ENCODE measurements at regions not wholly inside any gene's neighbourhood (a gene's known extent, or its start where the extent isn't known, plus 50 kb on each side); places are given as distances from the start of the nearest gene placed in this dataset.

DNA sequence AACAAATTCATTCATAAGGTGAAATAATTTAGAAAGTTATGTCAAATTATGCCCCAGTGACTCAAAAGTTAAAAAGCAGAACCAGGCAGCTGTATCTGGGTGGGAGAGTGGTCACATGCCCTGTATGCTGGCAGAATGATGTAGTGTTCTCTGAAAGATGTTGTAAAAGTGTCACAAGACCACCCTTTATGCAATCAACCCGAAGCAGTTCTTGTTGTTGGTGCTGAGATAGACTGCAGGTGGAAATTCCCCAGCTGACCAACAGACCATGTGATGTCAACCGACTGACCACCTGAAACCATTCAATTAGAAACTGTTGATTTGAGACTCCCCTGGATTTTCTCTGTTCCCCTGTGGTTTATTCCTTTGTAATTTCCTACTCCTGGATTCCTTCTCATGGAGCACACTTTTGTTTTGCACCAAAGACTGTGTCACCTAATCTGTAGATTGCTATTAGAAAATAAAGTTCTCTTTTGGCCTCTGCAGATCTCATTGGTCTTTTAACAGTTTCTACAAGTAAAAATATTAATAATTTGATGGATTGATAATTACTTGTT, 1341.3 kb upstream of the LRRTM1 start:
- no peak overlapping the region for H2AFZ ChIP-seq (ENCODE audit: low read length)
- ChIA-PET CTCF (no interaction called here), POLR2A (ENCODE audit: unreplicated experiment) (no interaction called here)
- no peak overlapping the region for H3K4me2 ChIP-seq (ENCODE audit: low read length)
- no peaks in the 10 kb centered on the region for H4K20me1 ChIP-seq (ENCODE audit: low read length)
- no peak overlapping the region for H3K4me3 ChIP-seq (ENCODE audit: low read length)
- H3K4me1 ChIP-seq (ENCODE audit: insufficient read depth, low read length), result peaks cover 41% of the 10 kb centered on the region
- H3K79me2 ChIP-seq (ENCODE audit: low read length), result no peaks in the 10 kb centered on the region
- no peaks in the 10 kb centered on the region for H3K27me3 ChIP-seq (ENCODE audit: low read length)
- H3K9me2 ChIP-seq (replicated peaks; ENCODE audit: low read length), result no peaks in the 10 kb centered on the region
- no TSS peak for BruUV-seq (replicated peaks)
- 0 out of 2 replicates have a peak overlapping the region, but pooled peaks have one; percentile 70 for H3K27ac ChIP-seq (ENCODE audit: low read length)
- H3K9me3 ChIP-seq (ENCODE audit: low read length), result no peaks in the 10 kb centered on the region
- ATAC-seq (no peak), DNase-seq (no peak)
- no peak overlapping the region for H3K9ac ChIP-seq (ENCODE audit: low read length)
- H3K36me3 ChIP-seq (ENCODE audit: low read depth, low read length), result 0 out of 2 replicates have a peak, but pooled peaks cover 3% of the 10 kb centered on the region
- H3F3A ChIP-seq (ENCODE audit: low read length, unreplicated experiment), result no peaks in the 10 kb centered on the region
- intact Hi-C loops (cut with micrococcal nuclease), result no loop called here
- TF ChIP-seq EZH2phosphoT487 (IDR thresholded peaks at IDR 0.05; ENCODE audit: borderline replicate concordance, low read length) (no peak), EZH2 (IDR thresholded peaks at IDR 0.05; ENCODE audit: low read length, unreplicated experiment) (no peak)
- TF ChIP-seq, protein P1, sequence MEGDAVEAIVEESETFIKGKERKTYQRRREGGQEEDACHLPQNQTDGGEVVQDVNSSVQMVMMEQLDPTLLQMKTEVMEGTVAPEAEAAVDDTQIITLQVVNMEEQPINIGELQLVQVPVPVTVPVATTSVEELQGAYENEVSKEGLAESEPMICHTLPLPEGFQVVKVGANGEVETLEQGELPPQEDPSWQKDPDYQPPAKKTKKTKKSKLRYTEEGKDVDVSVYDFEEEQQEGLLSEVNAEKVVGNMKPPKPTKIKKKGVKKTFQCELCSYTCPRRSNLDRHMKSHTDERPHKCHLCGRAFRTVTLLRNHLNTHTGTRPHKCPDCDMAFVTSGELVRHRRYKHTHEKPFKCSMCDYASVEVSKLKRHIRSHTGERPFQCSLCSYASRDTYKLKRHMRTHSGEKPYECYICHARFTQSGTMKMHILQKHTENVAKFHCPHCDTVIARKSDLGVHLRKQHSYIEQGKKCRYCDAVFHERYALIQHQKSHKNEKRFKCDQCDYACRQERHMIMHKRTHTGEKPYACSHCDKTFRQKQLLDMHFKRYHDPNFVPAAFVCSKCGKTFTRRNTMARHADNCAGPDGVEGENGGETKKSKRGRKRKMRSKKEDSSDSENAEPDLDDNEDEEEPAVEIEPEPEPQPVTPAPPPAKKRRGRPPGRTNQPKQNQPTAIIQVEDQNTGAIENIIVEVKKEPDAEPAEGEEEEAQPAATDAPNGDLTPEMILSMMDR (conservative IDR thresholded peaks at IDR 0.05; ENCODE audit: low read depth, low read length), result no peak

DNA sequence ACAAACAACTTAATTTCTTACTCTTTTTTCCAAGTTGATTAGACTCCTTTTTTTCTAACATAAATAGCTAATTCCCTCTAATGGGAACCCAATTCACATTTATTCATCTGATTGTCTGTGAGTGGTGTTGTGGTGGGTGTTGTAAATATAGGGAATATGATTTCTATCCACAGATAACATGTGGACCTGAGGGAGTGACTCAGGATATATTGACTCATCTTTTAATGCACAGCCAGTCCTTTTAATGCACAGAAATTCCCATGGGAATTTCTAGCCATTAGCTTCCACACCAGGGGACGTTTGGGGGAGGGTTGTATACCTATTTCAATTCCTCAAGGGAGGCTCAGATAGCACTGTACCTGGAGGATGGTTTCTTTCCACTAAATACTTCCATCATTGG, 1339.6 kb upstream of the LRRTM1 start:
- DNase-seq, result peak; percentile 47
- Histone ChIP-seq H4K20me1 (ENCODE audit: low read length) (no peaks in the 10 kb centered on the region), H3K9me3 (ENCODE audit: low read length) (no peaks in the 10 kb centered on the region), H2AFZ (ENCODE audit: low read length) (no peak overlapping the region), H3K4me2 (ENCODE audit: low read length) (no peak overlapping the region), H3F3A (ENCODE audit: low read length, unreplicated experiment) (no peaks in the 10 kb centered on the region), H3K27ac (ENCODE audit: low read length) (peak overlapping the region; percentile 70), H3K4me3 (ENCODE audit: low read length) (no peak overlapping the region), H3K79me2 (ENCODE audit: low read length) (no peaks in the 10 kb centered on the region), H3K36me3 (ENCODE audit: low read depth, low read length) (0 out of 2 replicates have a peak, but pooled peaks cover 3% of the 10 kb centered on the region), H3K27me3 (ENCODE audit: low read length) (no peaks in the 10 kb centered on the region), H3K9me2 (replicated peaks; ENCODE audit: low read length) (no peaks in the 10 kb centered on the region), H3K9ac (ENCODE audit: low read length) (peak overlapping the region; percentile 50; the same call in 1 of the 2 replicates), H3K4me1 (ENCODE audit: insufficient read depth, low read length) (peaks cover 27% of the 10 kb centered on the region)
- TF ChIP-seq EZH2 (IDR thresholded peaks at IDR 0.05; ENCODE audit: low read length, unreplicated experiment), result no peak
- TF ChIP-seq, protein P1 (conservative IDR thresholded peaks at IDR 0.05; ENCODE audit: low read depth, low read length), result no peak
- no peak for TF ChIP-seq EZH2phosphoT487 (IDR thresholded peaks at IDR 0.05; ENCODE audit: borderline replicate concordance, low read length)
- peak; percentile 42; the same call in 1 of the 2 replicates for ATAC-seq
- ChIA-PET CTCF (no interaction called here), POLR2A (ENCODE audit: unreplicated experiment) (no interaction called here)
- BruUV-seq (replicated peaks), result no TSS peak
- intact Hi-C loops (cut with micrococcal nuclease), result no loop called here

DNA sequence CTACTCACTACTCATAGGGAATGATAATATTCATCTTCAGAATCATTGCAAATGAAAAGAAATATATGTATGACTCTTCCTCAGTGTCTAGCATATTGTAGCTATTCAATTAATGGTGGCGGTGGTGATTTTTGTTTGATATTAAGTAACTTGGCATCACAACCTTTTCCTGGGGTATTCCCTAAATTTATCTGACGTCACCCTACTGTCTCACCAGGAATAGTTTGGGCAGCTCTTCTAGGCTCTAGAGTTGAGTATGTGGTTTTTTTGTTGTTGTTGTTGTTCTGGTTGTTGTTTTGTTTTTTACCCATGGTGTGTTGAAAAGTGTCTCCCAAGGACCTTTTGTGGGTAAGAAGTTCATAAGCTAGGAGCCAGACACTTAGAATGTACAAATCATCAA, 1320.3 kb upstream of the LRRTM1 start:
- H3K9ac ChIP-seq (ENCODE audit: low read length), result no peak overlapping the region
- H3K9me2 ChIP-seq (replicated peaks; ENCODE audit: low read length), result no peaks in the 10 kb centered on the region
- H3K27ac ChIP-seq (ENCODE audit: low read length), result no peak overlapping the region
- POLR2A ChIA-PET (ENCODE audit: unreplicated experiment), result interaction anchor here (0.5 kb wide), 1 partner anchor 192 kb away, joined by 3 read pairs; no protein-coding TSS in a partner anchor
- no peaks in the 10 kb centered on the region for H3F3A ChIP-seq (ENCODE audit: low read length, unreplicated experiment)
- no peak overlapping the region for H3K4me2 ChIP-seq (ENCODE audit: low read length)
- H3K4me1 ChIP-seq (ENCODE audit: insufficient read depth, low read length), result no peaks in the 10 kb centered on the region
- intact Hi-C loops (cut with micrococcal nuclease), result no loop called here
- no peak for DNase-seq
- H4K20me1 ChIP-seq (ENCODE audit: low read length), result no peaks in the 10 kb centered on the region
- ATAC-seq, result no peak
- no TSS peak for BruUV-seq (replicated peaks)
- no peaks in the 10 kb centered on the region for H3K27me3 ChIP-seq (ENCODE audit: low read length)
- CTCF ChIA-PET, result no interaction called here
- no peaks in the 10 kb centered on the region for H3K36me3 ChIP-seq (ENCODE audit: low read depth, low read length)
- H3K79me2 ChIP-seq (ENCODE audit: low read length), result no peaks in the 10 kb centered on the region
- no peak for TF ChIP-seq EZH2 (IDR thresholded peaks at IDR 0.05; ENCODE audit: low read length, unreplicated experiment)
- TF ChIP-seq, protein P1 (conservative IDR thresholded peaks at IDR 0.05; ENCODE audit: low read depth, low read length), result no peak
- TF ChIP-seq EZH2phosphoT487 (IDR thresholded peaks at IDR 0.05; ENCODE audit: borderline replicate concordance, low read length), result no peak
- no peak overlapping the region for H2AFZ ChIP-seq (ENCODE audit: low read length)
- no peaks in the 10 kb centered on the region for H3K9me3 ChIP-seq (ENCODE audit: low read length)
- H3K4me3 ChIP-seq (ENCODE audit: low read length), result no peak overlapping the region
